Effector memory CD8-positive, alpha-beta T cell (primary cell): ENCODE measurements at regions not wholly inside any gene's neighbourhood (a gene's known extent, or its start where the extent isn't known, plus 50 kb on each side); places are given as distances from the start of the nearest gene placed in this dataset.

Experiments used
- ATAC-seq: fragments of 150-1000 bp; cut with Tn5 transposase; replicated peaks from 2 replicates; pipeline ENCODE4 v1.10.0; 2021; ENCODE audit warnings: mild to moderate bottlenecking, moderate library complexity
- DNase-seq, 3 experiments: peaks; one replicate each; pipeline ENCODE4 v3.0.0; 2021
- H3K27ac Mint-ChIP-seq, 2 donors: one replicate each; pipeline ENCODE4 v1.8.0; 2022; ENCODE audit warnings: mild to moderate bottlenecking in 2 of 2, mixed read lengths in 2 of 2, moderate library complexity in 2 of 2
- H3K27me3 Mint-ChIP-seq, 2 donors: one replicate each; pipeline ENCODE4 v1.8.0; 2022; ENCODE audit warnings: mixed read lengths in 2 of 2
- H3K36me3 Mint-ChIP-seq: one replicate; pipeline ENCODE4 v1.8.0; 2022; ENCODE audit warnings: mild to moderate bottlenecking, moderate library complexity, mixed read lengths; ENCODE audit not compliant: insufficient read depth
- H3K4me1 Mint-ChIP-seq, 2 donors: one replicate each; pipeline ENCODE4 v1.8.0; 2022; ENCODE audit warnings: low read depth in 2 of 2, mixed read lengths in 2 of 2
- H3K4me3 Mint-ChIP-seq, 2 donors: one replicate each; pipeline ENCODE4 v1.8.0; 2022; ENCODE audit warnings: mild to moderate bottlenecking in 2 of 2, mixed read lengths in 2 of 2, moderate library complexity in 2 of 2
- H3K9me3 Mint-ChIP-seq, 2 donors: one replicate each; pipeline ENCODE4 v1.8.0; 2022; ENCODE audit warnings: mixed read lengths in 2 of 2

GRCh38 chr20:52261792-52262191, 70.2 kb upstream of the ZFP64 start:
- no peak overlapping the region for H3K4me3 Mint-ChIP-seq
- H3K36me3 Mint-ChIP-seq: no peaks in the 10 kb centered on the region
- H3K27ac Mint-ChIP-seq: no peak overlapping the region
- ATAC-seq (no peak), DNase-seq (no peak)
- no peaks in the 10 kb centered on the region for H3K4me1 Mint-ChIP-seq
- H3K9me3 Mint-ChIP-seq: no peaks in the 10 kb centered on the region
- peaks cover 53 to 69% of the 10 kb centered on the region in 2 donors for H3K27me3 Mint-ChIP-seq

- H3K9me3 Mint-ChIP-seq: no peaks in the 10 kb centered on the region
- H3K27me3 Mint-ChIP-seq: peaks cover 57 to 72% of the 10 kb centered on the region in 2 donors
- DNase-seq: no peak
- H3K4me3 Mint-ChIP-seq: no peak overlapping the region
- H3K4me1 Mint-ChIP-seq: no peaks in the 10 kb centered on the region
- H3K36me3 Mint-ChIP-seq: no peaks in the 10 kb centered on the region
- no peak overlapping the region for H3K27ac Mint-ChIP-seq
- no peak for ATAC-seq
These were observed 67.7 kb upstream of the ZFP64 start for GRCh38 chr20:52259295-52259694.

GRCh38 chr20:52256454-52256853, 64.9 kb upstream of the ZFP64 start:
- no peak for DNase-seq
- no peak overlapping the region for H3K27ac Mint-ChIP-seq
- ATAC-seq: no peak
- peaks cover 0 to 3% of the 10 kb centered on the region in 2 donors for H3K9me3 Mint-ChIP-seq
- no peaks in the 10 kb centered on the region for H3K36me3 Mint-ChIP-seq
- H3K27me3 Mint-ChIP-seq: peaks cover 48 to 64% of the 10 kb centered on the region in 2 donors
- H3K4me1 Mint-ChIP-seq: no peaks in the 10 kb centered on the region
- H3K4me3 Mint-ChIP-seq: no peak overlapping the region

GRCh38 chr20:52252664-52253063, 61.1 kb upstream of the ZFP64 start:
- ATAC-seq: no peak
- Mint-ChIP-seq H3K36me3 (no peaks in the 10 kb centered on the region), H3K4me1 (no peaks in the 10 kb centered on the region), H3K27me3 (peaks cover 39 to 54% of the 10 kb centered on the region in 2 donors), H3K9me3 (peaks cover 0 to 3% of the 10 kb centered on the region in 2 donors), H3K27ac (no peak overlapping the region), H3K4me3 (no peak overlapping the region)
- no peak for DNase-seq

GRCh38 chr20:52251827-52252226, 60.2 kb upstream of the ZFP64 start:
- ATAC-seq (no peak), DNase-seq (no peak)
- H3K9me3 Mint-ChIP-seq: peaks cover 0 to 3% of the 10 kb centered on the region in 2 donors
- H3K4me1 Mint-ChIP-seq: no peaks in the 10 kb centered on the region
- no peak overlapping the region for H3K4me3 Mint-ChIP-seq
- H3K36me3 Mint-ChIP-seq: no peaks in the 10 kb centered on the region
- H3K27ac Mint-ChIP-seq: no peak overlapping the region
- H3K27me3 Mint-ChIP-seq: peaks cover 34 to 45% of the 10 kb centered on the region in 2 donors

- DNase-seq (no peak), ATAC-seq (no peak)
- peaks cover 0 to 3% of the 10 kb centered on the region in 2 donors for H3K9me3 Mint-ChIP-seq
- no peak overlapping the region for H3K4me3 Mint-ChIP-seq
- H3K27me3 Mint-ChIP-seq: peaks cover 28 to 39% of the 10 kb centered on the region in 2 donors
- no peaks in the 10 kb centered on the region for H3K36me3 Mint-ChIP-seq
- H3K4me1 Mint-ChIP-seq: no peaks in the 10 kb centered on the region
- H3K27ac Mint-ChIP-seq: no peak overlapping the region
These were observed 59.6 kb upstream of the ZFP64 start for GRCh38 chr20:52251136-52251700.

- peaks cover 8 to 21% of the 10 kb centered on the region in 2 donors for H3K27me3 Mint-ChIP-seq
- ATAC-seq: no peak
- no peaks in the 10 kb centered on the region for H3K9me3 Mint-ChIP-seq
- H3K27ac Mint-ChIP-seq: no peak overlapping the region
- no peaks in the 10 kb centered on the region for H3K36me3 Mint-ChIP-seq
- no peak for DNase-seq
- H3K4me1 Mint-ChIP-seq: no peaks in the 10 kb centered on the region
- no peak overlapping the region for H3K4me3 Mint-ChIP-seq
These were observed 56.0 kb upstream of the ZFP64 start for GRCh38 chr20:52247548-52247947.

GRCh38 chr20:52246366-52246765, 54.8 kb upstream of the ZFP64 start:
- Mint-ChIP-seq H3K27ac (no peak overlapping the region), H3K4me1 (no peaks in the 10 kb centered on the region), H3K9me3 (no peaks in the 10 kb centered on the region), H3K27me3 (peaks cover 8 to 21% of the 10 kb centered on the region in 2 donors), H3K4me3 (no peak overlapping the region), H3K36me3 (no peaks in the 10 kb centered on the region)
- DNase-seq: no peak
- ATAC-seq: no peak

- H3K9me3 Mint-ChIP-seq: no peaks in the 10 kb centered on the region
- ATAC-seq (no peak), DNase-seq (no peak)
- H3K4me3 Mint-ChIP-seq: no peak overlapping the region
- H3K4me1 Mint-ChIP-seq: no peaks in the 10 kb centered on the region
- H3K27ac Mint-ChIP-seq: no peak overlapping the region
- H3K36me3 Mint-ChIP-seq: no peaks in the 10 kb centered on the region
- peaks cover 7 to 31% of the 10 kb centered on the region in 2 donors for H3K27me3 Mint-ChIP-seq
These were observed 53.1 kb upstream of the ZFP64 start for GRCh38 chr20:52244702-52245101.

- H3K9me3 Mint-ChIP-seq: no peaks in the 10 kb centered on the region
- no peaks in the 10 kb centered on the region for H3K36me3 Mint-ChIP-seq
- ATAC-seq: no peak
- peaks cover 17 to 22% of the 10 kb centered on the region in 2 donors for H3K27me3 Mint-ChIP-seq
- H3K27ac Mint-ChIP-seq: no peak overlapping the region
- DNase-seq: no peak
- H3K4me3 Mint-ChIP-seq: no peak overlapping the region
- no peaks in the 10 kb centered on the region for H3K4me1 Mint-ChIP-seq
These were observed 51.0 kb upstream of the ZFP64 start for GRCh38 chr20:52242237-52243230.
